Neuronal stem cell (in vitro differentiated cells): ENCODE measurements at regions not wholly inside any gene's neighbourhood (a gene's known extent, or its start where the extent isn't known, plus 50 kb on each side); places are given as distances from the start of the nearest gene placed in this dataset.

Experiments used
- DNase-seq: peaks from one replicate; pipeline ENCODE4 v3.0.0-alpha.2; 2013; ENCODE audit warnings: low spot score
- H2AFZ ChIP-seq: one replicate; pipeline ENCODE4 v1.6.1; 2013; ENCODE audit warnings: mild to moderate bottlenecking, low read length, inconsistent platforms
- H2AK5ac ChIP-seq: 2 replicates; pipeline ENCODE4 v1.6.1; 2013; ENCODE audit warnings: low read depth, mild to moderate bottlenecking, inconsistent platforms, low read length, moderate library complexity, mixed read lengths
- H2BK120ac ChIP-seq: 2 replicates; pipeline ENCODE4 v1.6.1; 2013; ENCODE audit warnings: low read depth, mild to moderate bottlenecking, inconsistent platforms, low read length, moderate library complexity, mixed read lengths
- H2BK12ac ChIP-seq: one replicate; pipeline ENCODE4 v1.6.1; 2013; ENCODE audit warnings: low read length, inconsistent platforms
- H2BK15ac ChIP-seq: 2 replicates; pipeline ENCODE4 v1.6.1; 2013; ENCODE audit warnings: mild to moderate bottlenecking, low read length, inconsistent platforms, mixed read lengths
- H2BK5ac ChIP-seq: one replicate; pipeline ENCODE4 v1.6.1; 2013; ENCODE audit warnings: inconsistent platforms, mild to moderate bottlenecking, low read length, moderate library complexity
- H3K14ac ChIP-seq: one replicate; pipeline ENCODE4 v1.6.1; 2013; ENCODE audit warnings: low read length, inconsistent platforms
- H3K18ac ChIP-seq: 2 replicates; pipeline ENCODE4 v1.6.1; 2013; ENCODE audit warnings: low read length, inconsistent platforms
- H3K23ac ChIP-seq: 2 replicates; pipeline ENCODE4 v1.6.1; 2013; ENCODE audit warnings: low read depth, mild to moderate bottlenecking, mixed read lengths, low read length, inconsistent platforms; ENCODE audit not compliant: poor library complexity
- H3K27ac ChIP-seq: replicated peaks from 3 replicates; pipeline ENCODE4 v1.5.1; 2013; ENCODE audit warnings: low read length, inconsistent platforms
- H3K27me3 ChIP-seq, 3 experiments: 2 replicates each; pipeline ENCODE4 v1.6.1; 2013; ENCODE audit warnings: low read length in 3 of 3, mild to moderate bottlenecking in 2 of 3, inconsistent platforms in 1 of 3, low read depth in 1 of 3, mixed read lengths in 1 of 3, moderate library complexity in 1 of 3; ENCODE audit not compliant: control insufficient read depth in 3 of 3, insufficient read depth in 3 of 3
- H3K36me3 ChIP-seq, 2 donors: replicated peaks in 1 of 2; 2 replicates each; pipeline ENCODE4 v1.6.1; 2013; ENCODE audit warnings: low read length in 2 of 2; ENCODE audit not compliant: control insufficient read depth in 2 of 2, insufficient read depth in 2 of 2
- H3K4ac ChIP-seq: 2 replicates; pipeline ENCODE4 v1.6.1; 2013; ENCODE audit warnings: inconsistent platforms, mild to moderate bottlenecking, low read length, moderate library complexity
- H3K4me1 ChIP-seq, 2 donors: 1 replicate in 1 of 2; 2 replicates in 1 of 2; pipeline ENCODE4 v1.6.1; 2013; ENCODE audit warnings: low read length in 2 of 2, low read depth in 1 of 2; ENCODE audit not compliant: control insufficient read depth in 2 of 2, insufficient read depth in 1 of 2
- H3K4me2 ChIP-seq: one replicate; pipeline ENCODE4 v1.6.1; 2013; ENCODE audit warnings: mild to moderate bottlenecking, low read length, inconsistent platforms; ENCODE audit not compliant: insufficient read depth, poor library complexity, severe bottlenecking
- H3K4me3 ChIP-seq, 2 donors: 2 replicates each; pipeline ENCODE4 v1.5.1; 2013; ENCODE audit warnings: low read length in 2 of 2, mild to moderate bottlenecking in 2 of 2, inconsistent platforms in 1 of 2, moderate library complexity in 1 of 2
- H3K79me1 ChIP-seq: one replicate; pipeline ENCODE4 v1.6.1; 2013; ENCODE audit warnings: low read depth, mild to moderate bottlenecking, inconsistent platforms, low read length, moderate library complexity
- H3K9ac ChIP-seq: one replicate; pipeline ENCODE4 v1.6.1; 2013; ENCODE audit warnings: mild to moderate bottlenecking, low read depth, low read length, inconsistent platforms; ENCODE audit not compliant: poor library complexity
- H3K9me3 ChIP-seq, 2 donors: replicated peaks in 1 of 2; 2 replicates each; pipeline versions ENCODE3 to v1.6.1; 2013; ENCODE audit warnings: low read length in 2 of 2, mild to moderate bottlenecking in 2 of 2, inconsistent platforms in 1 of 2, low read depth in 1 of 2, mixed read lengths in 1 of 2, moderate library complexity in 1 of 2; ENCODE audit not compliant: control insufficient read depth in 2 of 2, insufficient read depth in 1 of 2
- H4K8ac ChIP-seq: one replicate; pipeline ENCODE4 v1.6.1; 2013; ENCODE audit warnings: low read depth, mild to moderate bottlenecking, inconsistent platforms, low read length, moderate library complexity
- H4K91ac ChIP-seq: one replicate; pipeline ENCODE4 v1.6.1; 2013; ENCODE audit warnings: low read length, low read depth, mild to moderate bottlenecking, inconsistent platforms; ENCODE audit not compliant: poor library complexity
- whole genome bisulfite sequencing, 2 donors: extraction: QIAGEN DNeasy Blood & Tissue Kit; methylation state at CpG; one replicate each; pipeline ENCODE4 v1.1.7; 2013; ENCODE audit warnings: missing lambda C conversion rate in 2 of 2, mixed read lengths in 1 of 2; ENCODE audit not compliant: insufficient read length in 2 of 2, insufficient replicate concordance in 1 of 2; ENCODE audit errors: extremely low coverage in 2 of 2; 5-methylcytosine and 5-hydroxymethylcytosine counted together

GRCh38 chr17:69857412-69857835, 217.6 kb upstream of the KCNJ16 start:
- peaks cover 0 to 9% of the 10 kb centered on the region in 2 donors for H3K4me1 ChIP-seq
- no peak for DNase-seq
- no peak overlapping the region for H2BK12ac ChIP-seq
- no peak overlapping the region for H3K4me3 ChIP-seq
- no peak overlapping the region for H3K18ac ChIP-seq
- no peak overlapping the region for H4K8ac ChIP-seq
- H3K27me3 ChIP-seq, result no peaks in the 10 kb centered on the region
- no peak overlapping the region for H3K4me2 ChIP-seq
- no peak overlapping the region for H2AK5ac ChIP-seq
- no peaks in the 10 kb centered on the region for H3K36me3 ChIP-seq
- no peak overlapping the region for H2BK15ac ChIP-seq
- H4K91ac ChIP-seq, result no peak overlapping the region
- H3K23ac ChIP-seq, result no peak overlapping the region
- no peak overlapping the region for H3K27ac ChIP-seq
- no peak overlapping the region for H3K4ac ChIP-seq
- no peak overlapping the region for H2BK120ac ChIP-seq
- H2AFZ ChIP-seq, result no peak overlapping the region
- no peak overlapping the region for H3K9ac ChIP-seq
- H2BK5ac ChIP-seq, result no peak overlapping the region
- peaks cover 1 to 10% of the 10 kb centered on the region in 2 donors for H3K9me3 ChIP-seq
- no peak overlapping the region for H3K14ac ChIP-seq
- no peaks in the 10 kb centered on the region for H3K79me1 ChIP-seq

DNA sequence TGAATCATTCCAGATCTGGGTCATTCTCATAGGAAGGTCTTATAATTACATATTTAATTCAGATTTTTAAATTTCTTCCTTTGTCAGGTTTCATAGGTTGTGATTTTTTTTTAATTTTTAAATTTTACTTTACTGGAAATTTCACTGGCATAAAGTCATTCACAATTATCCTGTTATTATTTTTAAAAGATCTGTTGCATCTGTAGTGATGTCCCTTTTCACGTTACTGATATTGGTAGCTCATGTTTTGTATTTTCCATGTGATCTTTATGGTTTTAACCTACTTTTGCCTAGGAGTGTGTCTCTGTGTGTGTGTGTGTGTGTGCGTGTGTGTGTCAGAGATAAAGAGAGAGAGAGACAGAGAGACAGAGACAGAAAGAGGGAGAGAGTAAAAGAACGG, 216.6 kb upstream of the KCNJ16 start:
- H3K79me1 ChIP-seq, result no peaks in the 10 kb centered on the region
- H4K91ac ChIP-seq, result no peak overlapping the region
- H2BK12ac ChIP-seq, result no peak overlapping the region
- no peak overlapping the region for H3K4me2 ChIP-seq
- H2AK5ac ChIP-seq, result no peak overlapping the region
- no peaks in the 10 kb centered on the region for H3K36me3 ChIP-seq
- DNase-seq, result no peak
- no peak overlapping the region for H3K4ac ChIP-seq
- H3K27me3 ChIP-seq, result no peaks in the 10 kb centered on the region
- H3K18ac ChIP-seq, result no peak overlapping the region
- H3K4me1 ChIP-seq, result peaks cover 0 to 8% of the 10 kb centered on the region in 2 donors
- no peak overlapping the region for H2AFZ ChIP-seq
- H3K9ac ChIP-seq, result no peak overlapping the region
- no peak overlapping the region for H2BK5ac ChIP-seq
- H3K14ac ChIP-seq, result no peak overlapping the region
- peaks cover 1 to 10% of the 10 kb centered on the region in 2 donors for H3K9me3 ChIP-seq
- no CpG with 5 or more reads among the region's 3 CpGs for WGBS, 2 donors
- H4K8ac ChIP-seq, result no peak overlapping the region
- H3K23ac ChIP-seq, result no peak overlapping the region
- no peak overlapping the region for H3K27ac ChIP-seq
- H3K4me3 ChIP-seq, result no peak overlapping the region
- H2BK120ac ChIP-seq, result no peak overlapping the region
- no peak overlapping the region for H2BK15ac ChIP-seq

- H2AK5ac ChIP-seq, result no peak overlapping the region
- H3K14ac ChIP-seq, result no peak overlapping the region
- no peak for DNase-seq
- no peak overlapping the region for H3K4me3 ChIP-seq
- peaks cover 1 to 10% of the 10 kb centered on the region in 2 donors for H3K9me3 ChIP-seq
- no peak overlapping the region for H2AFZ ChIP-seq
- H3K36me3 ChIP-seq, result no peaks in the 10 kb centered on the region
- H3K9ac ChIP-seq, result no peak overlapping the region
- H2BK120ac ChIP-seq, result no peak overlapping the region
- H3K27me3 ChIP-seq, result no peaks in the 10 kb centered on the region
- H2BK15ac ChIP-seq, result no peak overlapping the region
- H3K4me2 ChIP-seq, result no peak overlapping the region
- WGBS, 2 donors, result no CpG with 5 or more reads among the region's 3 CpGs
- no peak overlapping the region for H3K18ac ChIP-seq
- no peak overlapping the region for H2BK5ac ChIP-seq
- no peaks in the 10 kb centered on the region for H3K4me1 ChIP-seq
- no peak overlapping the region for H3K27ac ChIP-seq
- H4K91ac ChIP-seq, result no peak overlapping the region
- H3K79me1 ChIP-seq, result no peaks in the 10 kb centered on the region
- H4K8ac ChIP-seq, result no peak overlapping the region
- no peak overlapping the region for H2BK12ac ChIP-seq
- no peak overlapping the region for H3K4ac ChIP-seq
- no peak overlapping the region for H3K23ac ChIP-seq
Measured at GRCh38 chr17:69860142-69860680, 214.8 kb upstream of the KCNJ16 start.

- H2BK5ac ChIP-seq, result no peak overlapping the region
- H3K18ac ChIP-seq, result no peak overlapping the region
- DNase-seq, result no peak
- H2AFZ ChIP-seq, result no peak overlapping the region
- H3K4me3 ChIP-seq, result no peak overlapping the region
- H4K8ac ChIP-seq, result no peak overlapping the region
- peaks cover 1 to 10% of the 10 kb centered on the region in 2 donors for H3K9me3 ChIP-seq
- no peak overlapping the region for H2AK5ac ChIP-seq
- H3K4me2 ChIP-seq, result no peak overlapping the region
- no peaks in the 10 kb centered on the region for H3K36me3 ChIP-seq
- no peak overlapping the region for H3K4ac ChIP-seq
- no peaks in the 10 kb centered on the region for H3K79me1 ChIP-seq
- H2BK12ac ChIP-seq, result no peak overlapping the region
- H3K9ac ChIP-seq, result no peak overlapping the region
- no peak overlapping the region for H3K23ac ChIP-seq
- H3K27me3 ChIP-seq, result no peaks in the 10 kb centered on the region
- H2BK15ac ChIP-seq, result no peak overlapping the region
- H3K4me1 ChIP-seq, result peaks cover 0 to under 1% of the 10 kb centered on the region in 2 donors
- H3K14ac ChIP-seq, result no peak overlapping the region
- H2BK120ac ChIP-seq, result no peak overlapping the region
- no peak overlapping the region for H4K91ac ChIP-seq
- 100% methylated on average over 1 of the region's 2 CpGs; no CpG with 5 or more reads in 1 of the 2 donors for WGBS, 2 donors
- H3K27ac ChIP-seq, result no peak overlapping the region
Measured at GRCh38 chr17:69864462-69864861, 210.6 kb upstream of the KCNJ16 start.
